Epithelial cell of proximal tubule (primary cell): ENCODE measurements at regions not wholly inside any gene's neighbourhood (a gene's known extent, or its start where the extent isn't known, plus 50 kb on each side); places are given as distances from the start of the nearest gene placed in this dataset.

Source experiments
- DNase-seq: peaks from one replicate; pipeline ENCODE4 v3.0.0-alpha.2; 2011; ENCODE audit warnings: low read depth
- H3K4me3 ChIP-seq: 2 replicates; pipeline ENCODE4 v1.5.1; 2011; ENCODE audit warnings: low read depth, mild to moderate bottlenecking, low read length
- CTCF ChIP-seq: conservative IDR thresholded peaks from 2 replicates; pipeline ENCODE4 v1.5.1; 2012; ENCODE audit warnings: low read depth, mild to moderate bottlenecking, low read length

- H3K4me3 ChIP-seq: no peak overlapping the region
- no peak for TF ChIP-seq CTCF
- no peak for DNase-seq
These were observed 49.9 kb downstream of the CHRM3 start for GRCh38 chr1:239436286-239436685.

GRCh38 chr1:239437822-239438221 is 51.5 kb downstream of the CHRM3 start:
- no peak overlapping the region for H3K4me3 ChIP-seq
- DNase-seq: no peak
- no peak for TF ChIP-seq CTCF

GRCh38 chr1:239438891-239439290 is 52.5 kb downstream of the CHRM3 start:
- DNase-seq: no peak
- H3K4me3 ChIP-seq: no peak overlapping the region
- no peak for TF ChIP-seq CTCF

GRCh38 chr1:239443361-239443760 is 57.0 kb downstream of the CHRM3 start:
- no peak for TF ChIP-seq CTCF
- DNase-seq: no peak
- no peak overlapping the region for H3K4me3 ChIP-seq

GRCh38 chr1:239446611-239447010 is 60.2 kb downstream of the CHRM3 start:
- no peak for DNase-seq
- TF ChIP-seq CTCF: no peak
- no peak overlapping the region for H3K4me3 ChIP-seq

GRCh38 chr1:239448911-239449310 is 62.5 kb downstream of the CHRM3 start:
- no peak for DNase-seq
- TF ChIP-seq CTCF: no peak
- H3K4me3 ChIP-seq: no peak overlapping the region

GRCh38 chr1:239455743-239456142 is 69.4 kb downstream of the CHRM3 start:
- TF ChIP-seq CTCF: no peak
- no peak overlapping the region for H3K4me3 ChIP-seq
- DNase-seq: no peak
